GM18502 (cell line): ENCODE measurements at regions not wholly inside any gene's neighbourhood (a gene's known extent, or its start where the extent isn't known, plus 50 kb on each side); places are given as distances from the start of the nearest gene placed in this dataset.

Experiments used
- ATAC-seq: cut with Tn5 transposase; IDR thresholded peaks from one replicate; pipeline ENCODE4 v1.9.1; 2021; ENCODE audit warnings: mild to moderate bottlenecking; ENCODE audit not compliant: unreplicated experiment, poor library complexity

DNA sequence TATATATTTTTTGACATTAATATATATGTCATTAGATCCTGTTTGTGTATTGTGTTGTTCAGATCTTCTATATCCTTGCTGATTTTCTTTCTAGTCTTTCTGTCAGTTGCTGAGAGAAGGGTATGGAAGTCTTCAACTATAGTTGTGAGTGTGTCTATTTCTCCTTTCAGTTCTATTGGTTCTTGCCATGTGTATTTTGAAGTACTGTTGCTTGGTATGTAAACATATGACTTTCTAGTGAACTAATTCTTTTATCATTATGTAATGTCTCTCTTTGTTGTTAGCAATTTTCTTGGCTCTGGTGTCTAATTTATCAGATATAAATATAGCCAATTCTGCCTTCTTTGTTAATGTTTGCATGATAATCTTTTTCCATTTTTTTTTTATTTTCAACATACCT lies 84.3 kb upstream of the CAST start:
- ATAC-seq: no peak

DNA sequence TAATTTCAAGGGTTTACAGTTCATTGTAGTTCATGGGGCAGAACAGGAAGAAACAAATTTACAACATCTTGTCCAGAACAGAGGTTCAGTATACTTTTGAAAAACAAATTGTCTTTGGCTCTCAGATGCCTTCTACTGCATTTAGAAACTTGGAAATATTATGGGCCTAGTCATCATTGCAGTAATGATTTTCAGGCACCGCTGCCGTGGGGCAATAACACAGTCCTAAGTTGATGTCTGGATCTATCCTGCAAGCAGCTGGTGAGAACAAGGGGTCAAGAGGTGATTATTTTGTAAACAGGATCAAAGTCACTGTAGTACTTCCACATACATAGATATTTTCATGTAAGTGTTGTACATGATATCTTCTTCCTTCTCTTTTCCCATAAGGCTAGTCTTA lies 82.5 kb upstream of the CAST start:
- ATAC-seq: no peak

DNA sequence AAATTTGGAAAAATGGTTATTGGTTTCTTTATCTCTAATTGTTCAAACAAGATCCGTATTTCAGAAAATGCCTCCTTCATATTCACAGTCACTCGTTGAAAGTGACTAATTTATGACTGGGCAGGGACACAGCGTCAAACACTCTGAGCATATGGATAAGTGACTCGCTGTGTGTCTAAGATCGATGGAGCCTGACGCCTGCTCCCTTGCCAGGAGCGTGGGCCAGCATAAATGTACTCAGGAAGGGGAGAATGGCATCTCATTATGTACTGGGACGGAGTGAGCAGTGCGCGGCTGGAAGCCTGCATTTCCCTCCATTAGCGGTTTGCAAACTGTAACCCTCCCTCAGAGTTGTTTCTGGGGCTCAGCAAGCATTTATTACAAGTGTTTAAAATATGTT lies 79.8 kb upstream of the CAST start:
- no peak for ATAC-seq

DNA sequence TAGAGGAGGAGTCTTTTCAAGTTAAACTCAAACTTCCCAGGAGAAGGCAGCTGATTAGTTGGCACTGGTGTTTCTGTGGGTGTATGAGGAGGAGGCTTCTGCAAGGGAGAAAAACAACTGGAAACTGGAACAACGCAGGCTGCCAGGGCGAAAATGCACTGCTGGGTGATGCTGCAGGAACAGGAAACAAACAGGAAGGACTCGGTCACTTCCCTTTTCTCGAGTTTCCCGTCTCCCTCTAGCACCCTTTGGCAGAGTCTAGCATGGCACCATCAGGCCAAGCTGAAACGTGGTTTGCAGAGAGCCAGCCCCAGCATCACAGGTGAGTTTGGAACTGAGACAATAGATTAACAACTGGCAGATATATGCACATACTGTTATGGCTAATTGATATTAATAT lies 77.5 kb upstream of the CAST start:
- no peak for ATAC-seq

DNA sequence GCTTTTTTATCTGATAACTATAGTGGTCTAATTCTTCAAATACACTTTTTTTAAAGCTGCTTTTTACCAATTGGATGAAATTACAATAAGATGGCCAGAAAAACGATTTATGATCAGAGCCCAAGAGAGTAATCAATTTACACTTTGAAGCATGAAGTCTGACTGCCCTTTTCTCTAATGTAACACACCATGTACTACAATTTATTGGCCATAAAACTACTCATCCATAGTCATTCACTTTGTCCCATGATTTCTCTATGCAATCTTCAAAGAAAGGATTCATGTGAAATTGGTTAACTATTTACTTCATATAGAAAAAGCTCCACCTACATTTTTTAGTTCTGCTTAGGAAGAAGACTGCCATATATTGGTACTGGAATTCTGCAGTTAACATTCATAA lies 73.6 kb upstream of the CAST start:
- ATAC-seq: no peak

DNA sequence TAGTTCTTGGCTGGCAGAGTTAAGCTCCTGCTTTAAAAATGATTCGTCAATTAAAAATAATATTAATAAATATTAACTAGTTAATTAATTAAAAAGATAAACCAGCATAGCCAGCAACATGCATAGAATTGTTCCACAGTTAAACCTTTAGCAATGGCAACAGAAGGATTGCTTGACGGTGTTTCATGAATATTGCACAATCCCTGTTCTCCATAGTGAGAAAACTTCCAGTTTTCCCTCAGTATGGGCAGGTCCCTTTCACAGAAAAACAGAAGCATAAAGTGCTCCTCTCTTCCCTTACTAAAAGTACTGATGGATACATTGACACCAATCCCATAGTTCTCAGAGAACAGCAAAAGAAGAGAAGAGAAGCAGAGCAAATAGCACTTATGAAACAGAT lies 71.4 kb upstream of the CAST start:
- ATAC-seq: no peak

DNA sequence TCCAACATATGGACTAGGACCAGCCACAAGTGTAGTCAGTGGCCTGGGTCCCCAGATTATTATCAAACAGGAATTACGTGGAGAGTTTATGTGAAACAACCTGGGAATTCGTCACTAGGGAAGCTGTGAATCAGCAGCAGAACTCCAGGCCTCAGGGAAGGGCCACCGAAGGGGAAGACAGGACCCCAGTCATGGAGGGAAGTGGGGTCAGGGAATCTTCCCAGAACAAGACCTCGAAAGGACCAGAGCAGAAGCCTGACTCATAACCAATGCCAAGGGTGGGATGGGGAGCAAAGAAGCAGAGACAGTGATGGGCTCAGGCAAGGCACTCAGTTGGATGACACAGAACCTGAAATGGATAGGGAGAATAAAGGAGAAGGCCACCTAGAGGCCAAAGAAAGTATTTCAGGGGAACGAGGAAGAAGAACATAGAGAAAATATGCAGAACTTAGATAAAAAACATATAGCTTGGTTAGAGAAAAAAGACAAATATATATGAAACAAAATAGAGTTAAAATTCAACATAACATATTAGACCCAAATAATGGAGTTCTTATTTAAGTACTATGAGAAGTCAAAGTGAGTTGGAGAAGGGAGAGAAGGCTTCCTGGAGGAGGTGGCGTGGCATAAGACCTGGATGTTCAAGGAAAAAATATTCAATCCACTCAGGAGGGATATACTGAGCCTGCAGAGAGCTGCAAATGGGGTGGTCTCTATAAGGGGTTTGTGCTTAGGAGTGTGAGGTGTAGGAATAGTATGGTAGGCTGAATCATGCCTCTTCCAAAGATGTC lies 66.7 kb upstream of the CAST start:
- ATAC-seq: peak; percentile 58

DNA sequence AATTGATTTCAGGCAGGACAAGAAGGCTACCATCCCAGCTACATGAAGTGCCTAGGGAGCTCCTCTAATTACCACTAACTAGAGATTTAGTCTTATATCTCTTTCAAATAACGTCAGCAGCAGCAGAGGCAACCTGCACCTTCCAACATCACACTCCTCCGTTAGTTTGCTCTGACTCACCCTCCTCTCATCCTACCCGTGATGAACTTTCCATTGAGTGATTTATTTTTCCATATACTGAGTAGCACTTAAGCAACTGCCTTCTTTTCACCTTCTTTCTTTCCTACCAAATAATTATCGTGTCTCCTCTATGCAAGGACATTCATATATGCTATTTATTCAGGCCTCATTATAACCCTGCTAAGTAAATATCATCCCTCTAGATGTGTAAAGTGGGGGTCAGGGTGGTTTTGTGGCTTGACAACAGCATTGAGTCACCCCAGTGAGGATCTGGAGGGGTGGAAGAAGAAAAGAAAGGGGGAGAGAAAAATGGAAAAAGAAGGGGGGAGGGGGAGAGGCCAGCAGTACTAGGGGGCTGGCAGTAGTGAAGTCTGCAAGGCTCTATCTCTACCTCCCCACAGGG lies 64.6 kb upstream of the CAST start:
- ATAC-seq: no peak

DNA sequence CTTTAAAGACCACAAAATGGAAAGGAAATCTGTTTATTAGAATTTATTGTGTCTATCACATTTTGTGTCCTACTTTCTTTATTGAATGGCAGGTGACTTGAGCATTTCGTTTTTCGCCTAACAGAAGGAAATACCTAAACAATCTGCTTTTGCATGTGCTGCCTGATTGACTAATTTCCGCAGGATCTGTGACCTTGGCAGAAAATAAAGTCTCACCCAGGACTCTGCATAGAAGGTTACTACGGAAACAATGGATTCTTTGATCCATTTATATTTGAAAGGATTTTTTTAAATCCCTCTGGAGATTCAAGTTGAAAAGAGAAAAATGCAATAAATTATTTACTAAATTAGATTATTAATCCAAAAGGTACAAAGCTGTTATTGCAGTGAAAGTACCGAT lies 61.0 kb upstream of the CAST start:
- ATAC-seq: no peak

DNA sequence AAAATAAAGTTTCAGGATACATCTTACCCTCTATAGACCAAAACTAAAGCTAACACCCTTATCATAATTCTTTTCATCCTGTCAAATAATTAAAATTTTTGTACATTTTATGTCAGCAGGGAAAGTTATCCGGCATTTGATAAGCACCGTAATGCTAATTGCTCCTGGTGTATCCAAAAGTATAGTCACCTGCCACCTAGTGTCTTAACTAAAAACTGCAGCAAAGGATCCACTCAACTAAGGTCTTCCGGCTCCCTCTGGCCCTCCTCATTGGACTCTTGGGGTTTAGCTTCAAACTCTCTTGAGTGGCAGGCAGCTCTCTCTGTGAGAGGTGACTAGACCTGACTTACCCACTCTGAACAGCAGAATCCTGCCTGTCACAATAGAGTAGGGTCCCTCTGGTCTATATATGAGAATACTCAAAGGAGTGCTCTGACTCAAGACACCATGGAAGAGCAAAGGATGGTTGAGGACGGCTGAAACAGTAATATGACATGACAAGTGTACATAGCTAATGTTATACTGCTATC lies 60.4 kb upstream of the CAST start:
- peak; percentile 83 for ATAC-seq

DNA sequence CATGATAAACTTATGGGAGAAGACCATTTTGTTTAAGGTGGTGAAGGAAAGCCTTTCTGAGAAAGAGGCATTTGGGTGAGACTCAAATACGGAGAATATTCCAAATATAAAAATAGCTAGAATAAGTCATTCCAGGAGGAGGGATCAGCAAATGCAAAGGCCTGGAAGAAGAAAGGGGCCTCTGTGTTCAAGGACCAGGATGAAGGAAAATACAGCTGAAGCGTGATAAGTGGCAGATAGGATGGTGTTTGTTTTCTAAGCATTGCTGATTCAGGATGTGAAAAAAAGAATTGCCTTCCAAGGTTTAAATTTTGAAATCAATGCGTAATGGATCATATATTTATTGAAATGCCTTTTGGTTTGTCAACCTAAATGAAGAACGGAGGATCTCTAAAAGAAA lies 59.4 kb upstream of the CAST start:
- ATAC-seq: no peak

DNA sequence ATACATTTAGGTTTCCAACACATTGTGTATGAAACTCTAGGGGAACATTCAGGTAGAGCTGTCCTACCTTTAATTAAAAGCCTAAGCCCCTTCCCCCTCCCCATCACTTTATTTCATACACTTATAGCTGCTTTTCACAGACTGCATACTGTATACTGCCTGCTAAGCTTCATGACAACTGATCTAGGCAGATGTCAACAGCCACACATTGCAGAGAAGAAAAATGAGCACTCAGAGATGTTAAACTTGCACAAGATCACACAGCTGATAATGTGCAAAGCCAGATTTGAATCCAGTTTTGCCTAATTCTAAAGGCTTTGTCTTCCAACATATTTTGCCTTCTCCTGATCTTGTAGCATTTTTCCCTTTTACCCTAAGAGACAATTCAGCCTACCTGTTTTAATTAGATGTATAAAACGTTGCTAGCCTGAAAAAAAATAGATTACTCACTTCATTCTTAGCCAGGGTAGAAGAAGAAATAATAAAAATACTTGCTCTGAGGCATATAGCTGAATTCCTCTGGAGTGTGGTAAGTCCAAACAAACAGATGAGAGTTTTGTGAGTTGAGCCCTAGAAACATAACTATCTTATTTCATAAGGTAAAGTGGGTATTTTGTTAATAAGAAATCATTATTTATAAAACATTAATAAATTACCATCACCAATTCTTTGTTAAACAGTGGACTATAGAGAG lies 56.9 kb upstream of the CAST start:
- no peak for ATAC-seq

DNA sequence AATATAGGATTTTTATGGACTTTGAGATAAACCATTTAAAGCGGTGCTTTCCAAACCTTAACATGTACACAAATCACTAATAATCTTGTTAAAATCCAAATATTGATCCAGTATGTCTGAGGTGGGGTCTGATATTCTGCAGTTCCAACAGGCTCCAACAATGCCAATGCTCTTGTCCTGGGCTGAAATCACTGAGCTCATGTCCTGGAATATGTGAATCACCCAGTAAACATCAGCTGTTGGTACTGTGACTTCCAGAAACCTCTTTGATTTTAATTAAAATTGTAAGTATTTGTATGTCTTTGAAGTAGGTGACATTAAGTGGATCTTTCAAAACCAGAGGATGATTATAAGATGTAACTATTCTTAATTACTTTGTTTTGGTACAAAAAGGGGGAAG lies 52.8 kb upstream of the CAST start:
- ATAC-seq: no peak

DNA sequence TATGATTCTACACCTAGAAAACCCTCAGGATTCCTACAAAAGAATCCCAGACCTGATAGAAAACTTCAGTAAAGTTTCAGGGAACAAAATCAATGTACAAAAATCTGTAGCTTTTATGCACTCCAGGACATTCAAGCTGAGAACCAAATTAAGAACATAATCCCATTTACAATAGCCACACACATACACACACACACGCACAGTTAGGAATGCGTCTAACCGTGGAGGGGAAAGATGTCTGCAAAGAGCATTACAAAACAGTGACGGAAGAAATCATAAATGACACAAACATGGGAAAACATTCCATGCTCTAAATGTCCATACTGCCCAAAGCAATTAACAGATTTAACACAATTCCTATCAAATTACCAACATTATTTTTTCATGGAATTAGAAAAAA lies 51.4 kb upstream of the CAST start:
- no peak for ATAC-seq

DNA sequence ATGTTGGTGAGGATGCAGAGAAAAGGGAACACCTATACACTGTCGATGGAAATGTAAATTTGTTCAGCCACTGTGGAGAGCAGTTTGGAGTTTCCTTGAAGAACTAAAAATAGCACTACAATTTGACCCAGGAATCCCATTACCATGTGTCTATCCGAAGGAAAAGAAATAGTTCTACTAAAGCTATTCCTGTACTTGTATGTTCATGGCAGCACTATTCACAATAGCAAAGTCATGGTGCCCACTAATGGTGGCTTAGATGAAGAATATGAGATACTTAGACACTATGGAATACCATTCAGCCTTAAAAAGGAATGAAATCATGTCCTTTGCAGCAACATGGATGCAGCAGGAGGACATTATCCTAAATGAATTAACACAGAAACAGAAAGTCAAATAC lies 50.2 kb upstream of the CAST start:
- no peak for ATAC-seq
